ENCODE measurements at regions not wholly inside any gene's neighbourhood (a gene's known extent, or its start where the extent isn't known, plus 50 kb on each side); places are given as distances from the start of the nearest gene placed in this dataset.

GRCh38 chr3:36114353-36114752 lies 266.0 kb upstream of the STAC start:
- Histone ChIP-seq H3K4me3 (no peak overlapping the region), H3K36me3 (no peaks in the 10 kb centered on the region), H3K27me3 (ENCODE audit: low read depth) (peaks cover 3% of the 10 kb centered on the region), H3K4me1 (no peaks in the 10 kb centered on the region), H3K9me3 (replicated peaks) (no peaks in the 10 kb centered on the region), H3K27ac (replicated peaks) (no peak overlapping the region)
- no peak for DNase-seq
- intact Hi-C loops (cut with micrococcal nuclease), result no loop called here
- TF ChIP-seq CTCF (IDR thresholded peaks at IDR 0.05; ENCODE audit: borderline replicate concordance), result no peak

GRCh38 chr3:36124118-36124796 lies 256.0 kb upstream of the STAC start:
- Histone ChIP-seq H3K9me3 (replicated peaks) (peaks cover 62% of the 10 kb centered on the region), H3K4me3 (no peak overlapping the region), H3K36me3 (no peaks in the 10 kb centered on the region), H3K27me3 (ENCODE audit: low read depth) (no peaks in the 10 kb centered on the region), H3K27ac (replicated peaks) (no peak overlapping the region), H3K4me1 (no peaks in the 10 kb centered on the region)
- no peak for TF ChIP-seq CTCF (IDR thresholded peaks at IDR 0.05; ENCODE audit: borderline replicate concordance)
- DNase-seq, result no peak
- intact Hi-C loops (cut with micrococcal nuclease), result no loop called here

GRCh38 chr3:36132214-36132613 lies 248.1 kb upstream of the STAC start:
- H3K27ac ChIP-seq (replicated peaks), result no peak overlapping the region
- H3K36me3 ChIP-seq, result no peaks in the 10 kb centered on the region
- H3K27me3 ChIP-seq (ENCODE audit: low read depth), result no peaks in the 10 kb centered on the region
- intact Hi-C loops (cut with micrococcal nuclease), result no loop called here
- no peak for TF ChIP-seq CTCF (IDR thresholded peaks at IDR 0.05; ENCODE audit: borderline replicate concordance)
- no peak overlapping the region for H3K4me3 ChIP-seq
- peaks cover 26% of the 10 kb centered on the region for H3K9me3 ChIP-seq (replicated peaks)
- DNase-seq, result no peak
- H3K4me1 ChIP-seq, result no peaks in the 10 kb centered on the region

GRCh38 chr3:36135863-36136262 lies 244.4 kb upstream of the STAC start:
- no peak for DNase-seq
- H3K4me1 ChIP-seq, result no peaks in the 10 kb centered on the region
- H3K4me3 ChIP-seq, result no peak overlapping the region
- intact Hi-C loops (cut with micrococcal nuclease), result no loop called here
- H3K27me3 ChIP-seq (ENCODE audit: low read depth), result no peaks in the 10 kb centered on the region
- no peak overlapping the region for H3K27ac ChIP-seq (replicated peaks)
- H3K36me3 ChIP-seq, result no peaks in the 10 kb centered on the region
- TF ChIP-seq CTCF (IDR thresholded peaks at IDR 0.05; ENCODE audit: borderline replicate concordance), result no peak
- peaks cover 4% of the 10 kb centered on the region for H3K9me3 ChIP-seq (replicated peaks)

GRCh38 chr3:36142746-36143145 lies 237.6 kb upstream of the STAC start:
- DNase-seq, result no peak
- no peaks in the 10 kb centered on the region for H3K27me3 ChIP-seq (ENCODE audit: low read depth)
- no peak overlapping the region for H3K4me3 ChIP-seq
- no peaks in the 10 kb centered on the region for H3K9me3 ChIP-seq (replicated peaks)
- intact Hi-C loops (cut with micrococcal nuclease), result no loop called here
- H3K27ac ChIP-seq (replicated peaks), result no peak overlapping the region
- no peaks in the 10 kb centered on the region for H3K4me1 ChIP-seq
- TF ChIP-seq CTCF (IDR thresholded peaks at IDR 0.05; ENCODE audit: borderline replicate concordance), result no peak
- H3K36me3 ChIP-seq, result no peaks in the 10 kb centered on the region
